ENCODE measurements at regions not wholly inside any gene's neighbourhood (a gene's known extent, or its start where the extent isn't known, plus 50 kb on each side); places are given as distances from the start of the nearest gene placed in this dataset.

- TF ChIP-seq TSHZ2 (CRISPR knock-in tag; IDR thresholded peaks at IDR 0.05) (no peak), CSRNP3 (CRISPR knock-in tag; IDR thresholded peaks at IDR 0.05) (no peak)
These were observed 86.4 kb upstream of the DHRSX start for GRCh38 chrX:2587146-2587545.
